ENCODE measurements at regions not wholly inside any gene's neighbourhood (a gene's known extent, or its start where the extent isn't known, plus 50 kb on each side); places are given as distances from the start of the nearest gene placed in this dataset.
"Not testable (repeated sequence)": the region's sequence is repeated elsewhere in the genome, so short reads cannot be mapped to it uniquely, and the experiment has no call there.

DNA sequence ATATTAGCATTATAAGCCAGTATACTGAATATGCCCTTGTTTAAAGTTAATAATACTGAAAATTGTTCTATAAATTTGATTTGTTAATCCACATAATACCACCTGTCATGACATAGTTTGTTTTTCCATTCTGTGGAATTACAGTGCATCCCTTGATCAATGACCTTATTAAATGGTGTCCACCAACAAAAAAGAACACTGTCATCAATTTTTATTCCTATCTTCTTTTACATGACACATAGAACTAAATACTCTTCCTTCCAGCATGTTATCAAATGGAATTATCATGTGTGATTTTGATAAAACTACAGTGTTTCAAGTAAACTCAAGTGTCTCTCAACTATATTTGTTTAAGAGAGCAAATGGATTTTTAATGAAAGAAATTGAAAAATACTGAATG, 221.8 kb upstream of the MBL2 start:
- DNase-seq: no peak

DNA sequence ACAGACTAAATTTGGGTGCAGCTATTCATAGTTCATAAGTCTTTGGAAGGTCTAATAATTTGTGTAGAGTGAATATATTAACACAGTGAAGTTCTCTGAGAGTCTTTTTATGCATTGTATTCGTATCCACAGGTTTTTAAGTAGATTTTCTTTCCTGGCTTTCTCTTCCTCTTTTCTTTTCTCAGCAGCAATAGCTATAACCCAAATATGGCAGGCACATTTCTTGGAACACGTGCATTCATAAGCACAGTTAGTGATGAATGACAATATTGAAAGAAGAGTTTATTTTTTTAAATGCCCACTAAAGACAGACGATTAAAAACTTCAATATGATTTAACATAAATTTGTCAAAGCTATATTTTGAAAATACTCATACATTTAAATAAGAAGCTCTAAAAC, 220.5 kb upstream of the MBL2 start:
- no peak for DNase-seq

DNA sequence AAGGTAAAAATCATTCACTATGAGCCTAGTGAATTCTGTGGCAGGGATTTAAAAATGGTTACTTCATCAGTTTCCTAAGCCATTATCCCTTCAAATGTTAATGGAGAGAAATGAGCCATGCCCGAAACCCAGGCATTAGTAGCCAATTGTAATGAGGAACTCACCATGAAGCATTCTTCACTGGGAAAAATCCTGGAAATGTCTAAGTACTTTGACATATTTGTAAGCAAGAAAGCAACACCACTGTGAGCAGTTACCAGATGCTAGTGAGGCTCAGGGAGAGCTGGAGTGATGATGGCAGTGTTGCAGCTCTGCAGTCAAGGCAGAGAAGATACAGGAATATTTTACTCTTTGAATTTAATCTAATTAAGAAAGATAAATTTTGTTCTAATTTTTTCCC, 220.0 kb upstream of the MBL2 start:
- no peak for DNase-seq

DNA sequence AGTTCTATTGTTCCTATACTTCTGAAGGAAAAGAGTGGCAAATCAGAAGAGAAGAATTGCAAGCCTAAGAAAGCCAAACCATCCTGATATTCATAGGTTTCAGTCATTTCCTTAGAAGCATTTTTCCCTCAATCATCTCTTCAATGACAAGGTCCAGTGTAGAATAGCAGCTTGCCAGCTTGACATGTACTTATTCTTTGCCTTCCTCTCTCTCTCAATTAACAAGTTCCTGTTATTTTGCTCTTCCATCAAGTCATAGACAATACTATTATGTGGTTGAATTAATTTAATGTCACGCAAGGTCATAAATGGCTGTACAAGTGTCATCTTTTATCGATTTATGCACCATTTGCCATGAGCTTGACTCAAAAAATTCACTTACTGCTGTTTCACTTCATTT, 216.3 kb upstream of the MBL2 start:
- DNase-seq: no peak

DNA sequence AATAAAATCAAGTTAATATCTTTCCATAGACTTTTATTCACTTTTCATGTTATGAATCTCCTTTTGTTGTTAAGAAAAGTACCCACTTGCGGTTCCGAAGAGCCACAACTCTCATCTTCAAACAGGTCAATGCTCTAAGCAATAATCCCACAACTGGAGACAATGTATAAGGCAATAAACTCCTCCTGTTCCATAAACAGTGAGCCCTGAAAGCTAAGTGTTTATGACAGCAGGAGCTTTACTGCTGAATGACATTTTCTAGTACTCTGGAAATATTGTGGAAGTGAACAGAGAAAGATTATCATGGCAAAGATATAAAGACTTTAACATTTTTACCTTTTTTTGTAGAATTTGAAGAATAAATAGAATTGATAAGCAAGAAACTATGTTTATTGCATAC, 213.5 kb upstream of the MBL2 start:
- DNase-seq: no peak

DNA sequence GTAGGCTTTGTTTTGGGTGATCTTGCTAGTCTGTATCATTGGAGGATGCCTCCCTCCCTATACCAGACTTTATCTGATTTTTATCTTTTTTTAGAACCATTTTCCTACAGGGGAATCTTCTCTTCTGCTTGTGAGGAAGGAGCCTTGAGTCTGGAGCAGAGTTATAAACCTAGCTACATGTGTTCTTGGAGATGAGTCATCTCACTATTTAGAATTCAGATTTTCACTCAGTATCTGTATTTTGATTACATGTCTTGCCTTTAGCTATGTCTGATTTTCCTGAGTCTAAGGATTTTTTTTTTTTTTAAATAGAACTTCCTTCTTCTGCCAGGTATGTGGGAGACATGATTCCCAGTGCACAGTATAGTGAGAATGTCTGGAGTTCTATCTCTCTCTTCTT, 211.6 kb upstream of the MBL2 start:
- no peak for DNase-seq

DNA sequence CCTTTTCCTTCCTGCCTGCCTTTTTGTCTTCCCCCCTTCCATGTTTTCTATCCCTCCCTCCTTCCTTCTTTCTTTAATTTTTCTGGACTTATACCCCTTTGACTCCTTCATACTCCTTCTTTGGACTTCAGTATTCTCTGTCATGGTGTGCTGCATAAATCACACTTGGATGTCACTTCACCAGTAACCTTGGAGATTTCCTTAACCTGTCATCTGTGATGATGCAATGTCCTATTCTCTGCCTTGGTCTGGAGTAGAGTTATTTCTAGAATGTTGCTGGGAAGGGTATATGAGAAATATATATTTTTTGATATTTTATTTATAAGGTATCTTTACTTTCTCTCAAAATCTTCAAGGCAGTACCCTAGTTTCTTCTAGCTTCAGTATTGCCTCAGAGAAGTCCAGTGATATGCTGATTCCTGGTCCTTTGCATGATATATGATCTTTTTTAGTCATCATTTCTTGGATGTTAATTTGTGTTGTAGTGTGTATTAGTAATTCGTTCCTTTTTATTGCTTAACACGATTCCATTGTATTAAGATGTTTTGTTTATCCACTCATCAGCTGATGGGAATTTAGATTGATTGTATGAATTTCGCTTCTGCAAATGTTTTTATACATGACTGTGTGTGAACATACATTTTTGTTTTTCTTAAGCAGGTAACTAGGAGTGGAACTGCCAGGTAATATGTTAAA, 206.9 kb upstream of the MBL2 start:
- DNase-seq: no peak

DNA sequence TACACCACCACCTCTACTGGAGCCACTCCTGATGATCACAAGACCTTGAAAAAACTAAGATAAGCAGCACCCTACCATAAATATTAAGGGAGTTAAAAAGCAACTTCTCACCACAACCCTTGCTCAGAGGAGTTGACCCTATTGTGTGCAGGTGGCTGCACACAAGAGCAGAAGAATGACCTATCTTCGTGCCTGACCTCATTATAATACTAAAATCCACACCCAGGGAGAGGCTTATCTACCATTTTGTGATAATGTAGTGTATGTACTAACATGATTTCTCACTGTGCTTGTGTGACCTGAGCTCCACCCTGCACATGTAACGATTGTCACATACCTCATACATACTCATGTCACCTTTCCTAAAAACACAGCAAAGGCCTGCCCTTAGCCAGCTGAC, 205.0 kb upstream of the MBL2 start:
- DNase-seq: no peak

DNA sequence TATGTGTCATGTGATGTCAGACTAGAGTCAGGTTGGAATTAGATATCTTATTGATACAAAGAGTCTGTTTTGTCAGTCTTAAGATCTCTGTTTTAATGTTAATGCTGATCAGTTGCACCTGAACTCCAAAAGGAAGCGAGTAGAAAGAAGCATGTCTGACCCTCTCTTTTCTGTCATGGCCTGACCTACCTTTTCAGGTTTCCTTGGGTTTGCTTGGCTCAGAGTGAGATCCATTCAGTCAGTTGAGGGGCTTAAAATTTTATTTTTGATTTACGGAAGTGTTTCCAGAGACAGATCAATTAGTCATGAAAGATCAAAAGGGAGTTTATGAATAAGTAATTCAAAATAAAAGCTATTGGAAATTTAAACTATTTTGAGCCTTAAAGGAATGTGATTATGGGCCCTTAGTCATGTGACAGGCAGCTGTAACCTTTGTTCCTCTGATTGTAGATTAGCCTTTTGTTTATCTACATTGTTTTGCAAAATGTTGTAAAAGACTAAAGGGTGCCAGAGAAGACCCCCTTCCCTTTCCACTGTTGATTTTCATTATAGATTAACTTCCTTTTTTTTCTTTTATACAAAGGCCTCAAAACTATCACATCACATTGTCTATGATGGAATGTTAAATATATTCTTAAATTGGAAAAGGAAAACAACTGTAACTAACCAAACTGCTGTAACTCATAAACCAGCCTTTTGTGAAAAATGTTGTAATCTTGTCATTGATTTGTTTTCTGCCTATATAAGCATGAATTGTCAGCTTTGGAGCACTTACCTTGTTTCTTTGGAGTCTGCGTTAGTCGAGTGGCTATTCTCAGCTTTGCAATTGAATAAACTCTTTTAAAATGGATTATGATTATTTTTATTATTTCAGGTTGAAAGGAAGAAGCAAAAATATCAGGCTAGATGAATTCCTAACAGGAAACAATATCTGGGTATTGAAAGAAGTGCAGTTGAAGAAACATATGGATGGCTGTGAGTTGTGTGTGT, 195.5 kb upstream of the MBL2 start:
- no peak for DNase-seq

DNA sequence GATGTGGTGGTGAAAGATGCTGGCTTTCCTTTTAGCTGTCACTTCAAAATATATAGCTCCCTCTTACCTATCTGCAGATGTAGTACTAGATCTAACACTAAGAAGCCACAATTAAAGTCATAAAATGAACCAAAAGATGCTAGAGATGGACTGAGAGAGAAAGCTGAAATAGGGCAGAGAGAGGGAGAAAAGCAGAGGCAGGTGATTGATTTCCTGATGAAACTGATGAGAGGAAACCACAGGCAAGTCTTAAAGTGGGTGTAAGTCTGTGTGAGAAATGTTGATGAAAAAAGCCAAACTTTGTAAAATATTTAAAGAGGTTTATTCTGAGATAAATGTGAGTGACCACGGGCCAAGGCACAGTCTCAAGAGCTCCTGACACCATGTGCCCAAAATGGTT, 194.3 kb upstream of the MBL2 start:
- no peak for DNase-seq

DNA sequence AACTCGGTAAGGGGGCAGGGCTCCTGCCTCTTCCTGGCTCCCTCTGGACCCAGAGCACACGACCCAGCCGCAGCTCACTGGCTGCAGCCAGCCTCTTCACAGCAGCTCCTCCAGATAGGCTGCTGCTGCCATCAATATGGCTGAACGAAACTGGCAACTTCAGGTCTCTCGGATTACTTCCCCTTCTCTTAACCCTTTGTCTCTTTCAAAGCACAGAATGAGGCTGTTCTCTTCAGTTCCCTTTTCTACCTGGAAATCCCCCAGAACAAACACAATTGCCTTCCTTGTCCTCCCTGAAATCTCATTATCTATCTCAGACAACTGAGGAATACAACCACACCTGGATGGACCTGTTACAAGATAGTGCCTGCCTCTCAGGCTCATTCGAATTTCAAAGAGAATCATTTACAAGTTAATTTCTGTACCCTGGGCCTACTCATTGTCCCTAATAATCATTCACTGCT, 193.4 kb upstream of the MBL2 start:
- DNase-seq: no peak

DNA sequence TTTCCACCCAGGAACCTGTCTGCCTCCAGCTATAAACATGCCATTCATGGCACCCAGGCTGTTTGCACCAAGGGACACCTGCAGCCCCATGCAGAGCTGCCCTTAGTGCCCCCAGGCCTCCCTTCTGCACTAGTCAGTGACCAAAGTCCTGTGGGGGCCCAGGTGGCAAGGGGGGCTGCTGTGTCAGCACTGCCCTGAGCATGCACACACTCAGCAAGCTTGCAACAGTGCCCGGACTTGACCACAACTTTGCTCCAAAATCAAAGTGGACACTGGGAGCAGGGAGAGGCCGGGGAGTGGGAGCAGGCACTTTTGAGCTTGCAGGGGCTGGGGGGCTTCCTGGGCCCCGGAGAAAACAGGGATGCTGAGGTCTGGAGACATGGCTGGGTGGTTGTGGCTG, 192.9 kb upstream of the MBL2 start:
- no peak for DNase-seq

DNA sequence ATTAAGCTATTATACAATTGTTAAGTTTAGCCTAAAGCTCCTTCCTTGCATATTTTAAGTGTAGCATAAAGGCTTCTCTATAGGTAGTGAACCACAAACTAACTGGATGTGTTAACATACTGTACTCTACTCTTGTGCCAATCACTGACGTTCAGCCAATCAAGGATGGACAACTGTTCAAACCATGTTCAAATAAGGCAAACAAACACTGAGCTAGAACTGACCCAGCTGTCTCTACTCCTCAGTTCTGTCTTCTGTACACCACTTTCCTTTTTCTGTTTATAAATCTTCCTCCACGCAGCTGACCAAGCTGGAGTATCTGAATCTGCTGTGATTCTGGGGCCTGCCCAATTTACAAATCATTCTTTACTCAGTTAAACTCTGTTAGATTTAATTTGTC, 188.7 kb upstream of the MBL2 start:
- no peak for DNase-seq

DNA sequence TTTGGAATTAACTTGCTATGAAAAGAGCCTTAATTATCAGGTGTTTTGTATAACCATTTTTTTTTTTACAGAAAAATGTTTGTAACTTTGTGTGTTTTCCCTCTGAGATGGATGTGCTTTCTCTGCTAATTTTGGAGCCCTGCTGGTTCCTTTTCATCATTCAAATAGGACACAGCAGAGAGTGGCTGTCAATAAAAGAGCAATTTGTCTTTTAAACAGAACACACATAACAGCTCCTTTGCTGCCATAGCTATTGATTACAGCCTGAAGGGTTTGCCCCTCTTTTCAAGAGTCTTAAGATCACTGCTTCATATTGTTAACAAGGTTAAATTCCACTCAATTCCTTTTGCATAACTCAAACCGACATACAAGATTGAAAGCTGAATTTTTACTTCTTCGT, 187.2 kb upstream of the MBL2 start:
- DNase-seq: no peak

DNA sequence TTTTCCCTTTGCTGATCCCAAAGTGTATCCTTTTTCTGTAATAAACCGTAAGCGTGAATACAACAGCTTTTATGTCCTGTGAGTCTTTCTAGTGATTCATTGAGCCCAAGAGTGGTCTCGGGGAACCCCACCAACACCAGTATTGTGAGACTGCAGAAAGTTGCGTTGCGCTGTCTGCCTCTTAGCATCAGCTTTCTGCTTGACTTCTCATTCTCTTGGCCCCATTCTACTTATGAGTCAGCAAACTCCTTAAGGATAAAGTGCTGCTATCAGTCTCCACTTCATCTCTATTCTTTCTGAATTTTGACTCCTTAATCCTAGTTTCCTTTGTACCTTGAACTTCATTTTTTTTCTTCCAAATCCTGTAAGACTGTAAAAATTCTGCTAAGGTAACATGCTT, 184.3 kb upstream of the MBL2 start:
- DNase-seq: no peak

DNA sequence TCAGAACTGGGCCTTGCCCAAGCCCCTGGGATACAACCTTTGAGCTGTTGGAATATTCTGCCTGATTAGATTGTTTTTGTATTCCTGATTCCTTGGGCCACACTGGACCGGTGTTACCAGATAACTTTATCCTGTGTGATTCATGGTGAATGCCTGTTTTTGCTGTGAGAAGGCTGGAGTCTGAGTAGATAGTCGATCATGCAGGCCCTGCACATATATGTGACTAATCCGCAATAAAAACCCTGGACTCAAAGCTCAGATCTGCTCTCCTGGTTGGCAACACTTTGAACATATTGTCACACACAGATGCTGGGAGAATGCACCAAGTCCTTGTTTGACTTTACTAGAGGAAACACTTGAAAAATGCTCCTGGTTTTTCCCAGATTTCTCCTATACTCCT, 183.9 kb upstream of the MBL2 start:
- DNase-seq: no peak

DNA sequence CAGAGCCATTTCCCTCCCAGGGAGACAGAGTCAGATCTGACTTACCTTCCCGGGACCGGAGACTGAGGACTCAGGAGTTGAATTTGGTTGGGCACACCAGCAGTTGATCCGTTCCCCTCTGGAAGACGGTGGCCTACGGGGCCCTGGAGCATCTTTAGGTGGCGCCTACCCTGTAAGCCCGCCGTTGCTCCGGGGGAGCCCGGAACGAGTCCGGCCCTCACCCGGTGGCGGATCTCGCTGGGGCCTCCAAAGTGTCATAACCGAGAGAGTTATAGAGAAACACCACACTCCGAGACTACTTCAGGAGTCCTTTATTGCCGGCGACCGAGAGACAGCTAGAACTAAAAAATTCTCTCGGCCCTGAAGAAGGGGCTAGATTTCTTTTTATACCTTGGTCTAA, 182.8 kb upstream of the MBL2 start:
- no peak for DNase-seq

DNA sequence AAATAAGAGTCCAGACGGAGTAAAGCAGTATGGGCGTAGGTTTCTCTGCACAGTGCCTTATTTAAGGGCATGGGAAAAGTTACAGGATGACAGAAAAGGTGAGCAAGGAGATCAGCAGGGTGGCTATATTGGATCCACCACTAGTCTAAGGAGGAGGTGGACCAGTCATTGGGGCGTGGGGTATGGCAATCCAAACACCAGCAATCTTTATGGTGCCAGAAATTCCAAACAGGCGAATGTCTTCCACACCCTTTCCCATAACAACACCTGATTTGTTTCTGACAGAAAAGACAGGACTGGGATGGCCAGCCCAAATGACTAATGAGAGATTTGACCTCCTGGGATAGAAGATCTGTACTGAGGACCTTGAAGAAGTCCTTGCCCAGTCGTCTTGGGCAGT, 181.8 kb upstream of the MBL2 start:
- DNase-seq: no peak

DNA sequence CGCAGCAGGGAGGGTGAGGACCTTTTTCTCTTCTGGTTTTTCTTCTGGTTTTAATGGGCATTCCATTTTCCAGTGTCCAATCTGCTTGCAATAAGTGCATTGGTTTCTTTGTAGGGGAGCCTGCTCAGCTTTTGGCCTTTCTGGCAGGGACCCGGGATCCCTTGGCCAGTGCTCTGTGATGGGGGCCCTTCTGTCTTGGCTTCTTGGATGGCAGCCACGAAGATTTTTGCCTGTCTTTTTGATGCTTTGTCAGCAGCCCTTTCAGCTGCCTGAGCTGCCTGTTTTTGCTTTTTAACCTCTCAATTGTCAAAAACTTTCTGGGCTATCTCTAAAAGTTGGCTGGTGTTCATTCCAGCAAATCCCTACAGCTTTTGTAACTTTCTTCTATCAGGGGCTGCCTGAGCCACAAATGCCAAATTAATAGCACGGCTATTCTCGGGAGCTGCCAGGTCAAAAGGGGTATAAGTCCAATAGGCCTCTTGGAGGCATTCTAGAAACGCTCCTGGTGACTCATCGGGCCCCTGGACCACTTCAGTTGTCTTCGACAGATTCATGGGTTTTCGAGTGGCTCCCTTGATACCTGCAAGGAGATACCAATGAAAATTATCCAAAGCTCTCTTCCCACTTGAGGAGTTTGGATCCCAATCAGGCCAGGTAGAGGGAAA, 179.9 kb upstream of the MBL2 start:
- no peak for DNase-seq

DNA sequence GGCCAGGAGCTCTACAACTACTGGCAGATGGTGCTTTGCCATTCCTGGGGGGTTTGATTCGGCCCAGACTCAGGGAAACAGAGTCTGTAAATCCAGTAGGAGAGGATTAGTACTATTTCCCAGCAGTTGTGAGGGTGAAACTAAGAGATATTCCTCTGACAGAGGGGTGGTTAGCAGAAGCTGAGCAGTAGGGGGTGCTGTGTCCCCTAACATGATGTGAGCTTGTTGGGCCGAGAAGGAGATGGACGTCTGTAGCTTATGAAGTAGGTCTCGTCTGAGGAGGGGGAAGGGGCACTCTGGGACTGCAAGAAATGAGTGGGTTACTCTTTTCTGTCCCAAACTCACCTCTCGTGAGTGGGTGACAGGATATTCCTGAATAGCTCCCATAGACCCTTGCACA, 179.2 kb upstream of the MBL2 start:
- no peak for DNase-seq

DNA sequence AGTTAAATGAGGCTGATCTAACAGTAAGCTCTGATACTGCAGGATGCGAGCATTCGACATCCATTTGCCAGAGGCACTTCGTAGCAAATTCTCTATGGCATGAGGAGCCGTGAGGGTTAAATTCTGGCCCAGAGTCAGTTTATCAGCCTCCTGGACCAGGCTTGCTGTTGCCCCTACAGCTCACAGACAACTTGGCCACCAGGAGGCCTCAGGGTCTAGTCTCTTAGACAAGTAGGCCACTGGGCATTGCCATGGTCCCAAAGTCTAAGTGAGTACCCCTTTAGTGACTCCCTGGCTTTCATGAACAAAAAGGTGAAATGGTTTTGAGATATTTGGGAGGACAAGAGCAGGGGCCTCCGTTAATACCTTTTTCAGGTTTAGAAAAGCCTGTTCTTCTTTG, 178.0 kb upstream of the MBL2 start:
- DNase-seq: no peak

DNA sequence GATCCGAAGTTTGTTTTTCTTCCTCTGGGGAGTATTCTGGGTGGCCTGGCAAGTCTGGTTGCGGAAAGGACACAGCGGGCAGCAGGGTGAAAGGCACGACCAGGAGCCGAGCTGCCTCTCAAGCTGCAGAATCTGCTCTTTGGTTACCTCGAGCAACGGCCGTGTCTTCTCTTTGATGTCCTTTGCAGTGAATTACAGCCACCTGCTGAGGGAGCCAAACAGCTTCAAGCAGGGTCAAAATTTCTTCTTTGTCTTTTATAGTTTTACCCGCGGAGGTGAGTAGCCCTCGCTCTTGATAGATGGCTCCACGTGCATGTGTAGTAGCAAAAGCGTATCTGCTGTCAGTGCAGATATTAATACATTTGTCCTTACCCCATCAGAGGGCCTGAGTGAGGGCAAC, 177.3 kb upstream of the MBL2 start:
- DNase-seq: no peak

DNA sequence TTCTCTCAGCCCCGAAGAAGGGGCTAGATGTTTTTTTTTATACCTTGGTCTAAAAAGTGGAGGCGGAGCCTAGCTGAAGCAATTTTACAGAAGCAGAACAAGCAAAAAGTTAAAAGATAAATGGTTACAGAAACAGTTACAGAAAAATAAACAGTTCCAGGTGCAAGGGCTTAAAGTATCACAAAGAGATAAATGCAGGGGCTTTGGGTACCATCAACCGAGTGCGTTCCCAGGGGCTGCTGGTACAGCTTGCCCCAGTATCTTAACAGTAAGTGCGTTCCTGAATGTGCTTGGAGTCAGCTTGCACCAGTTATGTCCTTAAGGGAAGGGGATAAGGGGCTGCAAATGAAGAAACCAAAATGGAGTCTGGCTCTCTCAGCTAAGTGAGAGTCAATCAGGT, 173.9 kb upstream of the MBL2 start:
- no peak for DNase-seq

DNA sequence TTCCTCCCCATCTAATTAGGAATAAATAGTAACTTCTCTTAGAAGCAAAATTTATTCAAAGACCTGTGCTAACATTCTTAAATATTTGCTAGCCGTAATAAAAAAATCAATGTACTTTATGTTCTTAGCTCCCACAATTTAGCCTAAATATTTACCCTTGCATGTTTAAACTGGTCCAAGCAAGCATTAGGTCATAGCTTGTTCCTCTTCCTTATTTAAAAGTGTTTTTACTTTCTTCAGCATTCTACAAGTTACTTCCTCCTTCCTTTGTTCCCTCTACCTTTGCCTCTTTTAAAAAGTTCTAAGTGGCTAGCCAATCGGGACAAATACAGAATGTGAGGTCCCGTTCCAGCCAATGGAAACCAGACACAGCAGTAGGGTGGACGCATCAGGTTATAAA, 172.9 kb upstream of the MBL2 start:
- not testable (repeated sequence) for DNase-seq

All from CD4-positive, alpha-beta T cell treated with Interleukin-15 for 1 hour (primary cell).